HG03558 (cell line): ENCODE measurements at regions not wholly inside any gene's neighbourhood (a gene's known extent, or its start where the extent isn't known, plus 50 kb on each side); places are given as distances from the start of the nearest gene placed in this dataset.
"Not testable (repeated sequence)": the region's sequence is repeated elsewhere in the genome, so short reads cannot be mapped to it uniquely, and the experiment has no call there.

Experiments used
- ATAC-seq: cut with Tn5 transposase; IDR thresholded peaks from one replicate; pipeline ENCODE4 v1.9.1; 2021; ENCODE audit warnings: moderate number of reproducible peaks; ENCODE audit not compliant: unreplicated experiment; ENCODE audit errors: extremely low read depth

GRCh38 chr16:72658888-72659717 is 388.8 kb downstream of the ZFHX3 start:
- no peak for ATAC-seq

GRCh38 chr16:72657791-72658190 is 390.1 kb downstream of the ZFHX3 start:
- peak; percentile 89 for ATAC-seq

- no peak for ATAC-seq
These were observed 390.8 kb downstream of the ZFHX3 start for GRCh38 chr16:72657164-72657563.

- no peak for ATAC-seq
These were observed 393.4 kb downstream of the ZFHX3 start for GRCh38 chr16:72654535-72654934.

GRCh38 chr16:72649254-72649944 is 398.5 kb downstream of the ZFHX3 start:
- ATAC-seq: no peak

- ATAC-seq: no peak
These were observed 401.3 kb downstream of the ZFHX3 start for GRCh38 chr16:72646615-72647014.

- ATAC-seq: no peak
These were observed 402.4 kb downstream of the ZFHX3 start for GRCh38 chr16:72645538-72645937.

GRCh38 chr16:72644911-72645310 is 403.0 kb downstream of the ZFHX3 start:
- no peak for ATAC-seq

GRCh38 chr16:72639494-72639893 is 408.4 kb downstream of the ZFHX3 start:
- ATAC-seq: no peak

- ATAC-seq: no peak
These were observed 410.6 kb downstream of the ZFHX3 start for GRCh38 chr16:72637306-72637705.

- ATAC-seq: no peak
These were observed 412.2 kb downstream of the ZFHX3 start for GRCh38 chr16:72635694-72636093.

- ATAC-seq: no peak
These were observed 412.8 kb downstream of the ZFHX3 start for GRCh38 chr16:72635104-72635503.

GRCh38 chr16:72627182-72627896 is 420.6 kb downstream of the ZFHX3 start:
- not testable (repeated sequence) for ATAC-seq

GRCh38 chr16:72626623-72627022 is 421.3 kb downstream of the ZFHX3 start:
- ATAC-seq: no peak

- no peak for ATAC-seq
These were observed 426.3 kb downstream of the ZFHX3 start for GRCh38 chr16:72621651-72622050.

- ATAC-seq: no peak
These were observed 427.1 kb downstream of the ZFHX3 start for GRCh38 chr16:72620853-72621252.

- ATAC-seq: no peak
These were observed 427.6 kb downstream of the ZFHX3 start for GRCh38 chr16:72620348-72620747.

GRCh38 chr16:72615856-72616255 is 432.1 kb downstream of the ZFHX3 start:
- no peak for ATAC-seq

GRCh38 chr16:72612718-72613117 is 435.2 kb downstream of the ZFHX3 start:
- no peak for ATAC-seq

- ATAC-seq: no peak
These were observed 435.7 kb downstream of the ZFHX3 start for GRCh38 chr16:72612256-72612655.

GRCh38 chr16:72609933-72610332 is 438.0 kb upstream of the PMFBP1 start:
- no peak for ATAC-seq
